ENCODE measurements at regions not wholly inside any gene's neighbourhood (a gene's known extent, or its start where the extent isn't known, plus 50 kb on each side); places are given as distances from the start of the nearest gene placed in this dataset.

DNA sequence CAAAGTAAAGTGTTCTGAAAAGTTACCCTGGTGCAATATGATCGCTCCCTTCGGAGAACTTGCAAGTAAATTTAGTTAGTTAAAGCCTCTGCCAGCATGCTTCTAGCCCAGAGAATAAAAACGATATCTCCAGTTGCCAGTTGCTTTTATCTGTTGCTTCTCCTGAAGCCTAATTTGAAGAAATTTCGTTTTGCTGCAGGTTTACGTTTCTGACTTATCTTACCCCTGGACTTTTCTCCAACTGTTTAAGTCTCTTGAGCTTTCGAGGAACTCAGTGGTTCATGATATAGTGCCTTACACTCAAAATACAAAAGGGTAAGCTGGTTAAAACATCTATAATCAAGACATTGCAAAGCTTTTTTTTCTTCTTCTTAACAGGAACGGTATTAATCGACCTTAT, 131.1 kb downstream of the FAM161A start:
- no peak for TF ChIP-seq POLR2AphosphoS5 (IDR thresholded peaks at IDR 0.05; ENCODE audit: low read depth, low read length)
- no peak for TF ChIP-seq TAF1 (IDR thresholded peaks at IDR 0.05; ENCODE audit: borderline replicate concordance, low read depth, low read length)
